ENCODE measurements at regions not wholly inside any gene's neighbourhood (a gene's known extent, or its start where the extent isn't known, plus 50 kb on each side); places are given as distances from the start of the nearest gene placed in this dataset.

GRCh38 chr7:131212114-131212513 lies 115.6 kb upstream of the MKLN1 start:
- no peak overlapping the region for H3K4me3 ChIP-seq (ENCODE audit: low read length in 2 of 2)
- H3K27ac ChIP-seq (ENCODE audit: low read depth in 1 of 2, low read length in 1 of 2), result no peak overlapping the region
- no peaks in the 10 kb centered on the region for H3K27me3 ChIP-seq (ENCODE audit: control insufficient read depth in 2 of 2, insufficient read depth in 1 of 2, low read length in 1 of 2)
- H3K4me1 ChIP-seq (ENCODE audit: control insufficient read depth in 2 of 2, insufficient read depth in 2 of 2, low read length in 2 of 2), result no peaks in the 10 kb centered on the region
- DNase-seq (ENCODE audit: low read depth in 6 of 9, low spot score in 9 of 9), result no peak
- H3K36me3 ChIP-seq (ENCODE audit: control insufficient read depth in 2 of 2, insufficient read depth in 2 of 2, low read length in 1 of 2), result no peaks in the 10 kb centered on the region
- H3K9me3 ChIP-seq (ENCODE audit: control insufficient read depth in 2 of 2, insufficient read depth in 1 of 2, low read length in 1 of 2), result no peaks in the 10 kb centered on the region

GRCh38 chr7:131218727-131219128 lies 108.9 kb upstream of the MKLN1 start:
- DNase-seq (ENCODE audit: low read depth in 6 of 9, low spot score in 9 of 9), result peak in 1 of 9 donors; percentile 13
- WGBS, result 32% methylated on average over 3 of the region's 3 CpGs
- no peak overlapping the region for H3K27ac ChIP-seq (ENCODE audit: low read depth in 1 of 2, low read length in 1 of 2)
- H3K4me1 ChIP-seq (ENCODE audit: control insufficient read depth in 2 of 2, insufficient read depth in 2 of 2, low read length in 2 of 2), result peaks cover 0 to 5% of the 10 kb centered on the region in 2 donors
- H3K4me3 ChIP-seq (ENCODE audit: low read length in 2 of 2), result no peak overlapping the region
- H3K27me3 ChIP-seq (ENCODE audit: control insufficient read depth in 2 of 2, insufficient read depth in 1 of 2, low read length in 1 of 2), result no peaks in the 10 kb centered on the region
- no peaks in the 10 kb centered on the region for H3K36me3 ChIP-seq (ENCODE audit: control insufficient read depth in 2 of 2, insufficient read depth in 2 of 2, low read length in 1 of 2)
- H3K9me3 ChIP-seq (ENCODE audit: control insufficient read depth in 2 of 2, insufficient read depth in 1 of 2, low read length in 1 of 2), result no peaks in the 10 kb centered on the region

GRCh38 chr7:131219312-131220041 lies 108.2 kb upstream of the MKLN1 start:
- Histone ChIP-seq H3K9me3 (ENCODE audit: control insufficient read depth in 2 of 2, insufficient read depth in 1 of 2, low read length in 1 of 2) (no peaks in the 10 kb centered on the region), H3K36me3 (ENCODE audit: control insufficient read depth in 2 of 2, insufficient read depth in 2 of 2, low read length in 1 of 2) (no peaks in the 10 kb centered on the region), H3K27me3 (ENCODE audit: control insufficient read depth in 2 of 2, insufficient read depth in 1 of 2, low read length in 1 of 2) (no peaks in the 10 kb centered on the region), H3K27ac (ENCODE audit: low read depth in 1 of 2, low read length in 1 of 2) (no peak overlapping the region), H3K4me3 (ENCODE audit: low read length in 2 of 2) (no peak overlapping the region), H3K4me1 (ENCODE audit: control insufficient read depth in 2 of 2, insufficient read depth in 2 of 2, low read length in 2 of 2) (peaks cover 0 to 5% of the 10 kb centered on the region in 2 donors)
- 55% methylated on average over 8 of the region's 8 CpGs for WGBS
- DNase-seq (ENCODE audit: low read depth in 6 of 9, low spot score in 9 of 9), result peak in 1 of 9 donors; percentile 11

- peaks cover 0 to 5% of the 10 kb centered on the region in 2 donors for H3K4me1 ChIP-seq (ENCODE audit: control insufficient read depth in 2 of 2, insufficient read depth in 2 of 2, low read length in 2 of 2)
- H3K27me3 ChIP-seq (ENCODE audit: control insufficient read depth in 2 of 2, insufficient read depth in 1 of 2, low read length in 1 of 2), result no peaks in the 10 kb centered on the region
- H3K27ac ChIP-seq (ENCODE audit: low read depth in 1 of 2, low read length in 1 of 2), result no peak overlapping the region
- no peak overlapping the region for H3K4me3 ChIP-seq (ENCODE audit: low read length in 2 of 2)
- 98% methylated on average over 3 of the region's 3 CpGs for WGBS
- H3K36me3 ChIP-seq (ENCODE audit: control insufficient read depth in 2 of 2, insufficient read depth in 2 of 2, low read length in 1 of 2), result no peaks in the 10 kb centered on the region
- no peaks in the 10 kb centered on the region for H3K9me3 ChIP-seq (ENCODE audit: control insufficient read depth in 2 of 2, insufficient read depth in 1 of 2, low read length in 1 of 2)
- no peak for DNase-seq (ENCODE audit: low read depth in 6 of 9, low spot score in 9 of 9)
Measured at GRCh38 chr7:131221061-131221460, 106.6 kb upstream of the MKLN1 start.

- DNase-seq (ENCODE audit: low read depth in 6 of 9, low spot score in 9 of 9), result no peak
- Histone ChIP-seq H3K27me3 (ENCODE audit: control insufficient read depth in 2 of 2, insufficient read depth in 1 of 2, low read length in 1 of 2) (no peaks in the 10 kb centered on the region), H3K9me3 (ENCODE audit: control insufficient read depth in 2 of 2, insufficient read depth in 1 of 2, low read length in 1 of 2) (no peaks in the 10 kb centered on the region), H3K4me3 (ENCODE audit: low read length in 2 of 2) (no peak overlapping the region), H3K4me1 (ENCODE audit: control insufficient read depth in 2 of 2, insufficient read depth in 2 of 2, low read length in 2 of 2) (peaks cover 0 to 5% of the 10 kb centered on the region in 2 donors), H3K27ac (ENCODE audit: low read depth in 1 of 2, low read length in 1 of 2) (no peak overlapping the region), H3K36me3 (ENCODE audit: control insufficient read depth in 2 of 2, insufficient read depth in 2 of 2, low read length in 1 of 2) (no peaks in the 10 kb centered on the region)
- 92% methylated on average over 2 of the region's 2 CpGs for WGBS
Measured at GRCh38 chr7:131222171-131222570, 105.5 kb upstream of the MKLN1 start.

- Histone ChIP-seq H3K27ac (ENCODE audit: low read depth in 1 of 2, low read length in 1 of 2) (no peak overlapping the region), H3K9me3 (ENCODE audit: control insufficient read depth in 2 of 2, insufficient read depth in 1 of 2, low read length in 1 of 2) (peaks cover 0 to 3% of the 10 kb centered on the region in 2 donors), H3K4me3 (ENCODE audit: low read length in 2 of 2) (no peak overlapping the region), H3K36me3 (ENCODE audit: control insufficient read depth in 2 of 2, insufficient read depth in 2 of 2, low read length in 1 of 2) (no peaks in the 10 kb centered on the region), H3K4me1 (ENCODE audit: control insufficient read depth in 2 of 2, insufficient read depth in 2 of 2, low read length in 2 of 2) (peaks cover 0 to 5% of the 10 kb centered on the region in 2 donors), H3K27me3 (ENCODE audit: control insufficient read depth in 2 of 2, insufficient read depth in 1 of 2, low read length in 1 of 2) (no peaks in the 10 kb centered on the region)
- WGBS, result 98% methylated on average over 3 of the region's 3 CpGs
- DNase-seq (ENCODE audit: low read depth in 6 of 9, low spot score in 9 of 9), result no peak
Measured at GRCh38 chr7:131223151-131223550, 104.5 kb upstream of the MKLN1 start.

GRCh38 chr7:131224996-131225395 lies 102.7 kb upstream of the MKLN1 start:
- Histone ChIP-seq H3K9me3 (ENCODE audit: control insufficient read depth in 2 of 2, insufficient read depth in 1 of 2, low read length in 1 of 2) (peaks cover 0 to 3% of the 10 kb centered on the region in 2 donors), H3K27me3 (ENCODE audit: control insufficient read depth in 2 of 2, insufficient read depth in 1 of 2, low read length in 1 of 2) (no peaks in the 10 kb centered on the region), H3K27ac (ENCODE audit: low read depth in 1 of 2, low read length in 1 of 2) (no peak overlapping the region), H3K4me3 (ENCODE audit: low read length in 2 of 2) (no peak overlapping the region), H3K4me1 (ENCODE audit: control insufficient read depth in 2 of 2, insufficient read depth in 2 of 2, low read length in 2 of 2) (no peaks in the 10 kb centered on the region), H3K36me3 (ENCODE audit: control insufficient read depth in 2 of 2, insufficient read depth in 2 of 2, low read length in 1 of 2) (no peaks in the 10 kb centered on the region)
- no peak for DNase-seq (ENCODE audit: low read depth in 6 of 9, low spot score in 9 of 9)
- 97% methylated on average over 6 of the region's 6 CpGs for WGBS

- no peaks in the 10 kb centered on the region for H3K36me3 ChIP-seq (ENCODE audit: control insufficient read depth in 2 of 2, insufficient read depth in 2 of 2, low read length in 1 of 2)
- no peak for DNase-seq (ENCODE audit: low read depth in 6 of 9, low spot score in 9 of 9)
- WGBS, result 94% methylated on average over 9 of the region's 9 CpGs
- H3K4me1 ChIP-seq (ENCODE audit: control insufficient read depth in 2 of 2, insufficient read depth in 2 of 2, low read length in 2 of 2), result no peaks in the 10 kb centered on the region
- H3K27me3 ChIP-seq (ENCODE audit: control insufficient read depth in 2 of 2, insufficient read depth in 1 of 2, low read length in 1 of 2), result no peaks in the 10 kb centered on the region
- H3K9me3 ChIP-seq (ENCODE audit: control insufficient read depth in 2 of 2, insufficient read depth in 1 of 2, low read length in 1 of 2), result peaks cover 0 to 3% of the 10 kb centered on the region in 2 donors
- no peak overlapping the region for H3K4me3 ChIP-seq (ENCODE audit: low read length in 2 of 2)
- H3K27ac ChIP-seq (ENCODE audit: low read depth in 1 of 2, low read length in 1 of 2), result no peak overlapping the region
Measured at GRCh38 chr7:131225619-131226513, 101.8 kb upstream of the MKLN1 start.

GRCh38 chr7:131226514-131226865 lies 101.2 kb upstream of the MKLN1 start:
- DNase-seq (ENCODE audit: low read depth in 6 of 9, low spot score in 9 of 9), result no peak
- H3K27me3 ChIP-seq (ENCODE audit: control insufficient read depth in 2 of 2, insufficient read depth in 1 of 2, low read length in 1 of 2), result no peaks in the 10 kb centered on the region
- peaks cover 0 to 3% of the 10 kb centered on the region in 2 donors for H3K9me3 ChIP-seq (ENCODE audit: control insufficient read depth in 2 of 2, insufficient read depth in 1 of 2, low read length in 1 of 2)
- H3K4me3 ChIP-seq (ENCODE audit: low read length in 2 of 2), result no peak overlapping the region
- H3K36me3 ChIP-seq (ENCODE audit: control insufficient read depth in 2 of 2, insufficient read depth in 2 of 2, low read length in 1 of 2), result no peaks in the 10 kb centered on the region
- H3K27ac ChIP-seq (ENCODE audit: low read depth in 1 of 2, low read length in 1 of 2), result no peak overlapping the region
- H3K4me1 ChIP-seq (ENCODE audit: control insufficient read depth in 2 of 2, insufficient read depth in 2 of 2, low read length in 2 of 2), result peaks cover 3 to 6% of the 10 kb centered on the region in 2 donors
